K562 (cell line): ENCODE measurements at regions not wholly inside any gene's neighbourhood (a gene's known extent, or its start where the extent isn't known, plus 50 kb on each side); places are given as distances from the start of the nearest gene placed in this dataset.

Experiments used
- ATAC-seq: fragments of 200-7000 bp; cut with Tn5 transposase; 3 replicates; pipeline ENCODE4 v1.9.1; 2020; ENCODE audit warnings: moderate library complexity
- BruUV-seq: library from RNA; stranded (reverse); fragments of 400-500 nt; replicated peaks from 2 replicates; lab custom pipeline; 2021; lab: Mats Ljungman, UMichigan
- CTCF ChIA-PET: fragments of 300-600 bp; formaldehyde crosslinking; extraction: SDS; loops from one replicate; lab custom pipeline; 2021; ENCODE audit warnings: low intra/inter-chr PET ratio; lab: Yijun Ruan, JAX
- POLR2A ChIA-PET: fragments of 300-600, 350-650 bp; sonication (Branson Sonifier 250); formaldehyde crosslinking; extraction: SDS; loops from one replicate; lab custom pipeline; 2021; ENCODE audit warnings: antibody characterized with exemption, inconsistent platforms; lab: Yijun Ruan, JAX
- DNase-seq, 4 experiments: peaks; one replicate each; pipeline versions ENCODE4 v3.0.0 to v3.0.0-alpha.2; 2011 to 2018; ENCODE audit warnings: low spot score in 3 of 4, mixed read lengths in 3 of 4; ENCODE audit errors: extremely low read depth in 1 of 4
- FAIRE-seq: peaks from 2 replicates; lab custom pipeline; 2011; peaks lifted over from hg19 to GRCh38; lab: Jason Lieb, UNC
- H2AFZ ChIP-seq: 2 replicates; pipeline ENCODE4 v1.6.0; 2011; ENCODE audit warnings: low read depth, low read length, control low read depth, inconsistent platforms
- H3K27ac ChIP-seq: fragments of 200-600 bp; 3 replicates; pipeline ENCODE4 v1.8.0; 2011; ENCODE audit warnings: low read depth, mild to moderate bottlenecking, control low read depth, inconsistent platforms, low read length, moderate library complexity, mixed read lengths; ENCODE audit errors: extremely low read depth
- H3K27me3 ChIP-seq, 2 experiments: fragments of 300-600 bp in 1 of 2; 2 replicates in 1 of 2; 3 replicates in 1 of 2; pipeline versions ENCODE4 v1.6.0 to v1.8.0; 2011; ENCODE audit warnings: inconsistent platforms in 2 of 2, low read length in 2 of 2, mild to moderate bottlenecking in 1 of 2, mixed read lengths in 1 of 2, moderate library complexity in 1 of 2; ENCODE audit not compliant: control insufficient read depth in 2 of 2, insufficient read depth in 2 of 2
- H3K36me3 ChIP-seq: fragments of 300-600 bp; 3 replicates; pipeline ENCODE4 v1.8.0; 2011; ENCODE audit warnings: mild to moderate bottlenecking, low read length, inconsistent platforms; ENCODE audit not compliant: control insufficient read depth, insufficient read depth
- H3K4me1 ChIP-seq, 2 experiments: fragments of 200-600 bp in 1 of 2; replicated peaks in 1 of 2; 2 replicates in 1 of 2; 3 replicates in 1 of 2; pipeline versions ENCODE4 v1.5.1 to v1.8.0; 2011; ENCODE audit warnings: inconsistent platforms in 2 of 2, low read length in 2 of 2, mild to moderate bottlenecking in 1 of 2, mixed read lengths in 1 of 2, moderate library complexity in 1 of 2; ENCODE audit not compliant: control insufficient read depth in 2 of 2, insufficient read depth in 2 of 2
- H3K4me2 ChIP-seq: 2 replicates; pipeline ENCODE4 v1.6.1; 2011; ENCODE audit warnings: low read length, control low read depth, inconsistent platforms, mixed read lengths; ENCODE audit not compliant: insufficient read depth
- H3K4me3 ChIP-seq: fragments of 200-600 bp; sonication (generic), shearing (Covaris generic); 2 replicates; pipeline ENCODE4 v1.5.1; 2016; ENCODE audit warnings: control low read depth, inconsistent platforms
- H3K79me2 ChIP-seq: fragments of 200-600 bp; 3 replicates; pipeline ENCODE4 v1.8.0; 2011; ENCODE audit warnings: low read length, inconsistent platforms; ENCODE audit not compliant: control insufficient read depth, insufficient read depth
- H3K9ac ChIP-seq, 2 experiments: 2 replicates each; pipeline versions ENCODE4 v1.6.0 to v1.6.1; 2011; ENCODE audit warnings: low read depth in 2 of 2, low read length in 2 of 2, control low read depth in 1 of 2, inconsistent platforms in 1 of 2, mild to moderate bottlenecking in 1 of 2, mixed read lengths in 1 of 2; ENCODE audit not compliant: insufficient read depth in 1 of 2
- H3K9me1 ChIP-seq: one replicate; pipeline ENCODE4 v1.6.0; 2011; ENCODE audit warnings: inconsistent platforms, mild to moderate bottlenecking, low read length, moderate library complexity; ENCODE audit not compliant: control insufficient read depth, insufficient read depth
- H3K9me3 ChIP-seq: replicated peaks from 2 replicates; pipeline ENCODE4 v1.5.1; 2011; ENCODE audit warnings: low read depth, low read length, inconsistent platforms; ENCODE audit not compliant: control insufficient read depth, insufficient read depth
- H4K20me1 ChIP-seq: replicated peaks from 2 replicates; pipeline ENCODE4 v1.6.1; 2011; ENCODE audit warnings: low read length, inconsistent platforms, mixed read lengths; ENCODE audit not compliant: control insufficient read depth, insufficient read depth
- CBFB ChIP-seq: sonication (generic); formaldehyde crosslinking; IDR thresholded peaks from 2 replicates; pipeline ENCODE4 v1.4.0; 2020; ENCODE audit warnings: mild to moderate bottlenecking, missing genetic modification reagents
- CEBPG ChIP-seq, 3 experiments: fragments of 200-800 bp in 1 of 3; sonication (Bioruptor generic) in 1 of 3; sonication (generic) in 1 of 3; formaldehyde crosslinking in 1 of 3; IDR thresholded peaks in 2 of 3; conservative IDR thresholded peaks in 1 of 3; 2 replicates each; pipeline versions ENCODE4 v1.6.1 to v1.8.0; 2016 to 2022; ENCODE audit warnings: missing compliant biosample characterization in 2 of 3, missing genetic modification characterization in 2 of 3, mild to moderate bottlenecking in 1 of 3, missing genetic modification reagents in 1 of 3
- EP400 ChIP-seq: fragments of 450-650 bp; IDR thresholded peaks from 2 replicates; pipeline ENCODE4 v1.6.1; 2017; ENCODE audit warnings: antibody characterized with exemption, mild to moderate bottlenecking, moderate library complexity
- EZH2 ChIP-seq: IDR thresholded peaks from 2 replicates; pipeline ENCODE4 v1.6.1; 2012; ENCODE audit warnings: low read depth, mild to moderate bottlenecking, inconsistent platforms, low read length, borderline replicate concordance
- FOSL1 ChIP-seq: fragments of 200-800 bp; sonication (Bioruptor generic); conservative IDR thresholded peaks from 2 replicates; pipeline ENCODE4 v1.6.1; 2016; ENCODE audit warnings: missing genetic modification characterization, missing compliant biosample characterization
- GABPB2 ChIP-seq: fragments of 250-450 bp; sonication (Bioruptor Pico); conservative IDR thresholded peaks from 2 replicates; pipeline ENCODE4 v1.5.1; 2021; ENCODE audit warnings: mild to moderate bottlenecking
- PHF8 ChIP-seq: fragments of 200-600 bp; sonication (generic); IDR thresholded peaks from 2 replicates; pipeline ENCODE4 v1.6.1; 2012; ENCODE audit warnings: mixed run types, mild to moderate bottlenecking, inconsistent platforms, low read length, moderate library complexity, borderline replicate concordance
- PYGO2 ChIP-seq: fragments of 450-650 bp; IDR thresholded peaks from 2 replicates; pipeline ENCODE4 v1.6.1; 2016; ENCODE audit warnings: mild to moderate bottlenecking, missing genetic modification characterization, moderate library complexity, missing compliant biosample characterization
- SP1 ChIP-seq: sonication (generic); formaldehyde crosslinking; IDR thresholded peaks from 2 replicates; pipeline ENCODE4 v1.8.1; 2022; ENCODE audit warnings: mild to moderate bottlenecking, missing genetic modification reagents
- SRSF1 ChIP-seq: fragments of 200-400 bp; formaldehyde crosslinking; IDR thresholded peaks from 2 replicates; pipeline ENCODE4 v1.6.1; 2017; ENCODE audit warnings: mild to moderate bottlenecking, low read depth, low read length, moderate library complexity
- ZBTB17 ChIP-seq: fragments of 450-650 bp; formaldehyde crosslinking; IDR thresholded peaks from 2 replicates; pipeline ENCODE4 v1.4.0; 2020; ENCODE audit warnings: mild to moderate bottlenecking
- ZEB2 ChIP-seq: fragments of 450-650 bp; IDR thresholded peaks from 2 replicates; pipeline ENCODE4 v1.6.1; 2016
- WGBS: fragments of 100-300 bp; shearing (Covaris generic); methylation state at CpG from one replicate; pipeline ENCODE4 v1.1.6; 2016; ENCODE audit warnings: low coverage, mixed read lengths; ENCODE audit not compliant: insufficient coverage; ENCODE audit errors: missing lambda C conversion rate; 5-methylcytosine and 5-hydroxymethylcytosine counted together
- in situ Hi-C: fragments of 300-500 bp; cut with MboI; formaldehyde crosslinking; loops from 4 replicates; pipeline ENCODE4 v1.15.0; 2018; ENCODE audit warnings: inconsistent platforms, mixed read lengths
- intact Hi-C: fragments of 100-400 bp; cut with micrococcal nuclease; formaldehyde crosslinking; loops from 2 replicates; pipeline ENCODE4 v1.14.2; 2022
- TF ChIP-seq, protein P1 (sequence below): sonication (generic); formaldehyde crosslinking; IDR thresholded peaks from 2 replicates; pipeline ENCODE4 v1.8.0; 2022; ENCODE audit warnings: missing genetic modification reagents, mild to moderate bottlenecking, moderate library complexity, borderline replicate concordance
- TF ChIP-seq, protein P2 (sequence below): fragments of 250-450 bp; sonication (Bioruptor Pico); IDR thresholded peaks from 2 replicates; pipeline ENCODE4 v1.8.0; 2022; ENCODE audit warnings: moderate library complexity, mild to moderate bottlenecking, inconsistent platforms

DNA sequence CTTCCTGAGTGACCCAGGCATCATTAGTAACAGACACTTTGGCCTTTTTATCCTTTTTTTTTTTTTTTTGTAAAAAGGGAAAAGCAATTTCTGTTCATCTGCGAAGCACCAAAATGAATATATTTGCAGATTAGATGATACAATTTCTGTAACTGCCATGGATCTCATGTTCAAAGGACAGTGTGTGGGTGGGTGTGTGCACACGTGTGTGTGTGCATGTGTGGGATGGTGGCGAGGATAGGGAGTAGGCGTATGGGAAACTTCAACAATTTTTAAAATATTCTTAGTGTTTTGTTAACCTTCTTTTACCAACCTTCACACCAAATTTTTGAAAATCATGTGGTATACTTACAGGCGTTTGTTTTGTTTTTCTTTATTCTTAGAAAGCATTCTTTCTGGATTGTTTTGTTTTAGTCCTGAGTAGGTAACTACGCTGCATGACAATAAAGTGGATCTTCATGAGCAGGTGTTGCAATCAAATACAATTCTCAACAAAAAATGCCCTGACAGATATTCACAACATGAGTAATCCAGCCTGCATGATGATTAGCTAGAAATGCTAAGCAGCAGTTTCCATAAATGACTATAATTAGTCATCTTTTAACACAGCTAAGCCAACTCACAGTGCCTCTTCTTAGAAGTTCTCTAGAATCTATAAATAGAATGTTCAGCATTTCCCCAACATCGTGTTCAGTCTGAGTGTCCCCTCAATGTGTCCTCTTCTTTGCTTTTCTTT lies 53.5 kb upstream of the RMDN2 start:
- POLR2A ChIA-PET = interaction anchor here (0.6 kb wide), 1 partner anchor 91 kb away, joined by 3 read pairs; no protein-coding TSS in a partner anchor
- Histone ChIP-seq H3K27me3 (peaks cover 27 to 48% of the 10 kb centered on the region in 2 experiments; a peak in 4 of 5 replicates), H3K9me1 (no peaks in the 10 kb centered on the region), H3K4me1 (no peaks in the 10 kb centered on the region; a peak in 1 of 5 replicates), H3K27ac (no peak overlapping the region), H3K36me3 (no peaks in the 10 kb centered on the region), H3K9ac (no peak overlapping the region), H4K20me1 (peaks cover 3% of the 10 kb centered on the region; the same call in 1 of the 2 replicates), H3K9me3 (no peaks in the 10 kb centered on the region), H3K4me3 (no peak overlapping the region), H3K79me2 (no peaks in the 10 kb centered on the region), H2AFZ (no peak overlapping the region), H3K4me2 (no peak overlapping the region)
- BruUV-seq = no TSS peak
- DNase-seq (no peak), FAIRE-seq (no peak), ATAC-seq (no peak)
- intact Hi-C loops (loop anchor here (10.0 kb wide), 1 partner anchor 707 kb away; no protein-coding TSS in a partner anchor), in situ Hi-C loops (loop anchor here (10.0 kb wide), 1 partner anchor 717 kb away; the partner anchor contains the start of gene EIF2AK2)
- TF ChIP-seq ZEB2 (no peak), EP400 (no peak), PHF8 (no peak), PYGO2 (tag) (no peak), SP1 (no peak), ZBTB17 (no peak), FOSL1 (tag) (peak; percentile 44; the same call in 1 of the 2 replicates), GABPB2 (no peak), EZH2 (no peak), CBFB (no peak), SRSF1 (no peak), CEBPG (CRISPR knock-in tag; IDR thresholded peaks at IDR 0.05) (no peak), CEBPG (tag; conservative IDR thresholded peaks at IDR 0.05 in 1 of 2, IDR thresholded peaks at IDR 0.05 in 1 of 2) (peak in 1 of 2 experiments; percentile 66; a peak in 2 of 4 replicates)
- TF ChIP-seq, protein P1, sequence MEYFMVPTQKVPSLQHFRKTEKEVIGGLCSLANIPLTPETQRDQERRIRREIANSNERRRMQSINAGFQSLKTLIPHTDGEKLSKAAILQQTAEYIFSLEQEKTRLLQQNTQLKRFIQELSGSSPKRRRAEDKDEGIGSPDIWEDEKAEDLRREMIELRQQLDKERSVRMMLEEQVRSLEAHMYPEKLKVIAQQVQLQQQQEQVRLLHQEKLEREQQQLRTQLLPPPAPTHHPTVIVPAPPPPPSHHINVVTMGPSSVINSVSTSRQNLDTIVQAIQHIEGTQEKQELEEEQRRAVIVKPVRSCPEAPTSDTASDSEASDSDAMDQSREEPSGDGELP = no peak
- TF ChIP-seq, protein P2, sequence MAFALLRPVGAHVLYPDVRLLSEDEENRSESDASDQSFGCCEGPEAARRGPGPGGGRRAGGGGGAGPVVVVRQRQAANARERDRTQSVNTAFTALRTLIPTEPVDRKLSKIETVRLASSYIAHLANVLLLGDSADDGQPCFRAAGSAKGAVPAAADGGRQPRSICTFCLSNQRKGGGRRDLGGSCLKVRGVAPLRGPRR (CRISPR knock-in tag) = no peak
- CTCF ChIA-PET = no interaction called here
- 2% methylated on average over 7 of the region's 7 CpGs for WGBS
